GM12878 (cell line): ENCODE measurements at regions not wholly inside any gene's neighbourhood (a gene's known extent, or its start where the extent isn't known, plus 50 kb on each side); places are given as distances from the start of the nearest gene placed in this dataset.

Experiments used
- ATAC-seq: fragments of 200-7000 bp; cut with Tn5 transposase; 3 replicates; pipeline ENCODE4 v1.9.1; 2020; ENCODE audit warnings: mild to moderate bottlenecking, moderate library complexity
- BruUV-seq: library from RNA; stranded (reverse); fragments of 400-500 nt; replicated peaks from 2 replicates; lab custom pipeline; 2021; lab: Mats Ljungman, UMichigan
- CTCF ChIA-PET: fragments of 300-600 bp; sonication (Branson Sonifier 250); formaldehyde crosslinking; extraction: SDS; loops from one replicate; lab custom pipeline; 2021; ENCODE audit warnings: inconsistent platforms; lab: Yijun Ruan, JAX
- POLR2A ChIA-PET: fragments of 350-600 bp; formaldehyde crosslinking; extraction: SDS; loops from one replicate; lab custom pipeline; 2021; ENCODE audit warnings: inconsistent platforms; lab: Charles Lee
- RAD21 ChIA-PET: fragments of 300-600 bp; sonication (Branson Sonifier 250); formaldehyde crosslinking; loops from one replicate; lab custom pipeline; 2023; ENCODE audit warnings: antibody characterized with exemption; ENCODE audit not compliant: unreplicated experiment; lab: Charles Lee
- SMC1A ChIA-PET: fragments of 300-600 bp; sonication (Branson Sonifier 250); formaldehyde crosslinking; loops from one replicate; lab custom pipeline; 2023; ENCODE audit not compliant: unreplicated experiment, uncharacterized antibody; lab: Charles Lee
- DNase-seq: peaks from one replicate; pipeline ENCODE4 v3.0.0-alpha.2; 2011; ENCODE audit warnings: low read depth, low spot score
- FAIRE-seq: peaks from 3 replicates; lab custom pipeline; 2011; peaks lifted over from hg19 to GRCh38; lab: Jason Lieb, UNC
- H2AFZ ChIP-seq: 2 replicates; pipeline ENCODE4 v1.6.0; 2011; ENCODE audit warnings: low read depth, low read length, control low read depth; ENCODE audit not compliant: control insufficient read depth
- H3K27ac ChIP-seq: 2 replicates; pipeline ENCODE4 v1.5.1; 2011; ENCODE audit warnings: control low read depth; ENCODE audit not compliant: control insufficient read depth, insufficient read depth
- H3K27me3 ChIP-seq, 2 experiments: replicated peaks in 1 of 2; 2 replicates each; pipeline versions ENCODE4 v1.6.0 to v1.6.1; 2011; ENCODE audit warnings: low read length in 1 of 2; ENCODE audit not compliant: control insufficient read depth in 2 of 2, insufficient read depth in 2 of 2
- H3K36me3 ChIP-seq, 2 experiments: 2 replicates each; pipeline ENCODE4 v1.5.1; 2011; ENCODE audit warnings: low read length in 1 of 2; ENCODE audit not compliant: control insufficient read depth in 2 of 2, insufficient read depth in 2 of 2
- H3K4me1 ChIP-seq: 2 replicates; pipeline ENCODE4 v1.6.1; 2011; ENCODE audit warnings: mild to moderate bottlenecking, low read length, moderate library complexity, mixed read lengths; ENCODE audit not compliant: control insufficient read depth, insufficient read depth
- H3K4me2 ChIP-seq: 2 replicates; pipeline ENCODE4 v1.6.0; 2011; ENCODE audit warnings: control low read depth; ENCODE audit not compliant: control insufficient read depth, insufficient read depth
- H3K4me3 ChIP-seq: fragments of 200-600 bp; sonication (generic); 2 replicates; pipeline ENCODE4 v1.5.1; 2016
- H3K79me2 ChIP-seq: 2 replicates; pipeline ENCODE4 v1.6.0; 2011; ENCODE audit warnings: low read length; ENCODE audit not compliant: control insufficient read depth, insufficient read depth
- H3K9ac ChIP-seq: 2 replicates; pipeline ENCODE4 v1.8.0; 2011; ENCODE audit warnings: low read length, control low read depth, mixed read lengths; ENCODE audit not compliant: control insufficient read depth, insufficient read depth
- H3K9me3 ChIP-seq: replicated peaks from 3 replicates; pipeline ENCODE4 v1.5.1; 2011; ENCODE audit warnings: mild to moderate bottlenecking, low read length; ENCODE audit not compliant: control insufficient read depth, insufficient read depth
- H4K20me1 ChIP-seq: 2 replicates; pipeline ENCODE4 v1.6.0; 2011; ENCODE audit not compliant: control insufficient read depth, insufficient read depth
- BRCA1 ChIP-seq: IDR thresholded peaks from 2 replicates; pipeline ENCODE4 v1.6.1; 2011; ENCODE audit warnings: low read depth, low read length, improper control_type of control experiment
- CEBPB ChIP-seq, 2 experiments: fragments of 150-350 bp in 1 of 2; IDR thresholded peaks; 2 replicates each; pipeline ENCODE4 v1.6.1; 2012 to 2014; ENCODE audit warnings: low read depth in 2 of 2, low read length in 2 of 2, borderline replicate concordance in 1 of 2, inconsistent platforms in 1 of 2
- CREB1 ChIP-seq: IDR thresholded peaks from 2 replicates; pipeline ENCODE4 v1.6.1; 2012; ENCODE audit warnings: low read depth, mild to moderate bottlenecking, inconsistent platforms
- GATAD2B ChIP-seq: fragments of 450-650 bp; conservative IDR thresholded peaks from 2 replicates; pipeline ENCODE4 v1.6.1; 2017; ENCODE audit warnings: low read depth, mild to moderate bottlenecking, moderate library complexity
- HDAC2 ChIP-seq: fragments of 200-600 bp; sonication (generic); IDR thresholded peaks from 2 replicates; pipeline ENCODE4 v1.6.1; 2017
- HDAC6 ChIP-seq: fragments of 200-600 bp; sonication (generic); IDR thresholded peaks from one replicate; pipeline ENCODE4 v1.8.0; 2017; ENCODE audit warnings: antibody characterized with exemption; ENCODE audit not compliant: unreplicated experiment
- IKZF2 ChIP-seq, 2 experiments: fragments of 450-650 bp; IDR thresholded peaks; 2 replicates each; pipeline ENCODE4 v1.6.1; 2017; ENCODE audit warnings: mild to moderate bottlenecking in 2 of 2, moderate library complexity in 2 of 2
- JUND ChIP-seq: IDR thresholded peaks from 2 replicates; pipeline ENCODE4 v1.6.1; 2012; ENCODE audit warnings: low read depth, mild to moderate bottlenecking, low read length, improper control_type of control experiment, moderate library complexity
- MYC ChIP-seq: IDR thresholded peaks from 2 replicates; pipeline ENCODE4 v1.6.1; 2011; ENCODE audit warnings: mild to moderate bottlenecking, low read length, moderate library complexity, inconsistent platforms; ENCODE audit not compliant: insufficient read depth, insufficient replicate concordance, insufficient read length, severe bottlenecking
- RAD51 ChIP-seq: fragments of 450-650 bp; IDR thresholded peaks from 2 replicates; pipeline ENCODE4 v1.6.1; 2016; ENCODE audit warnings: moderate library complexity, mild to moderate bottlenecking, inconsistent platforms
- RELA ChIP-seq: fragments of 450-650 bp; IDR thresholded peaks from 2 replicates; pipeline ENCODE4 v1.8.0; 2014; ENCODE audit warnings: borderline replicate concordance; ENCODE audit not compliant: partially characterized antibody
- SIX5 ChIP-seq: IDR thresholded peaks from 2 replicates; pipeline ENCODE4 v1.6.1; 2011; ENCODE audit warnings: mild to moderate bottlenecking, low read depth, low read length, moderate library complexity; ENCODE audit not compliant: severe bottlenecking
- TBL1XR1 ChIP-seq: IDR thresholded peaks from 2 replicates; pipeline ENCODE4 v1.6.1; 2012; ENCODE audit warnings: low read depth, low read length, improper control_type of control experiment
- ZNF24 ChIP-seq: fragments of 450-650 bp; IDR thresholded peaks from 2 replicates; pipeline ENCODE4 v1.6.1; 2017; ENCODE audit warnings: antibody characterized with exemption, mild to moderate bottlenecking
- WGBS: methylation state at CpG from one replicate; pipeline ENCODE4 v1.1.6; 2016; ENCODE audit warnings: low lambda C conversion rate; ENCODE audit not compliant: insufficient replicate concordance, insufficient coverage; ENCODE audit errors: missing lambda C conversion rate; 5-methylcytosine and 5-hydroxymethylcytosine counted together
- in situ Hi-C: fragments of 300-500 bp; cut with MboI; formaldehyde crosslinking; loops from 9 replicates; pipeline ENCODE4 v1.14.3; 2018; ENCODE audit warnings: mixed read lengths
- intact Hi-C: fragments of 100-400 bp; cut with micrococcal nuclease; formaldehyde crosslinking; loops from one replicate; pipeline ENCODE4 v1.14.2; 2022; ENCODE audit not compliant: unreplicated experiment
- TF ChIP-seq, protein P1 (sequence below): IDR thresholded peaks from 2 replicates; pipeline ENCODE4 v1.6.1; 2012; ENCODE audit warnings: low read depth, low read length, improper control_type of control experiment
- TF ChIP-seq, protein P2 (sequence below): fragments of 450-650 bp; IDR thresholded peaks from 2 replicates; pipeline ENCODE4 v1.6.1; 2017; ENCODE audit warnings: borderline replicate concordance
- TF ChIP-seq, protein P3 (sequence below): fragments of 450-650 bp; IDR thresholded peaks from 2 replicates; pipeline ENCODE4 v1.6.1; 2018; ENCODE audit warnings: mild to moderate bottlenecking, low read depth, moderate library complexity; ENCODE audit not compliant: partially characterized antibody
- TF ChIP-seq, protein P4 (sequence below): fragments of 450-650 bp; IDR thresholded peaks from 2 replicates; pipeline ENCODE4 v1.6.1; 2017; ENCODE audit warnings: mild to moderate bottlenecking, low read depth, inconsistent platforms; ENCODE audit not compliant: poor library complexity, severe bottlenecking

DNA sequence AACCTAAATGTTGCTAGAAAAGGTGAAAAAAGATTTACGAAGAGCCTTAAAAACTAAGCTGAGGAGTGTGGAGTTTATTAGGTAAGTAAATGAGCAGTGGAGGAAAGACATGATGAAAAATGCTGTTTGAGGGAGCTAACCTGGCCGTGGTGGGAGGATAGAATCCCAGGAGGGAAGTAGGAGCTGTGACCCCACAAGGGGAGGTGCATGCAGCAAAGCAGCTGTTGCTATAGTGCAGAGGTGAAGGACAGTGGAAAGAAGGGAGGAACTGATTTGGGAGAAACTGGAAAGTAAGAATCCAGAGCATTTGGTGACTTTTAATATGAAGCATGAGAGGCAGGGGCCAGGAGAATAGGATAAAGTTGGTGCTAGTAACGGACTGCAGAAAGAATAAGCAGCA lies 271.7 kb upstream of the ADGRL2 start (continued):
- TF ChIP-seq, protein P1, sequence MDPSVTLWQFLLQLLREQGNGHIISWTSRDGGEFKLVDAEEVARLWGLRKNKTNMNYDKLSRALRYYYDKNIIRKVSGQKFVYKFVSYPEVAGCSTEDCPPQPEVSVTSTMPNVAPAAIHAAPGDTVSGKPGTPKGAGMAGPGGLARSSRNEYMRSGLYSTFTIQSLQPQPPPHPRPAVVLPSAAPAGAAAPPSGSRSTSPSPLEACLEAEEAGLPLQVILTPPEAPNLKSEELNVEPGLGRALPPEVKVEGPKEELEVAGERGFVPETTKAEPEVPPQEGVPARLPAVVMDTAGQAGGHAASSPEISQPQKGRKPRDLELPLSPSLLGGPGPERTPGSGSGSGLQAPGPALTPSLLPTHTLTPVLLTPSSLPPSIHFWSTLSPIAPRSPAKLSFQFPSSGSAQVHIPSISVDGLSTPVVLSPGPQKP: no peak
- TF ChIP-seq HDAC6 (no peak), ZNF24 (no peak), SIX5 (no peak), CREB1 (no peak), HDAC2 (no peak)
- TF ChIP-seq, protein P2, sequence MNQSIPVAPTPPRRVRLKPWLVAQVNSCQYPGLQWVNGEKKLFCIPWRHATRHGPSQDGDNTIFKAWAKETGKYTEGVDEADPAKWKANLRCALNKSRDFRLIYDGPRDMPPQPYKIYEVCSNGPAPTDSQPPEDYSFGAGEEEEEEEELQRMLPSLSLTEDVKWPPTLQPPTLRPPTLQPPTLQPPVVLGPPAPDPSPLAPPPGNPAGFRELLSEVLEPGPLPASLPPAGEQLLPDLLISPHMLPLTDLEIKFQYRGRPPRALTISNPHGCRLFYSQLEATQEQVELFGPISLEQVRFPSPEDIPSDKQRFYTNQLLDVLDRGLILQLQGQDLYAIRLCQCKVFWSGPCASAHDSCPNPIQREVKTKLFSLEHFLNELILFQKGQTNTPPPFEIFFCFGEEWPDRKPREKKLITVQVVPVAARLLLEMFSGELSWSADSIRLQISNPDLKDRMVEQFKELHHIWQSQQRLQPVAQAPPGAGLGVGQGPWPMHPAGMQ: no peak
- TF ChIP-seq, all 136 proteins: peak for 0

DNA sequence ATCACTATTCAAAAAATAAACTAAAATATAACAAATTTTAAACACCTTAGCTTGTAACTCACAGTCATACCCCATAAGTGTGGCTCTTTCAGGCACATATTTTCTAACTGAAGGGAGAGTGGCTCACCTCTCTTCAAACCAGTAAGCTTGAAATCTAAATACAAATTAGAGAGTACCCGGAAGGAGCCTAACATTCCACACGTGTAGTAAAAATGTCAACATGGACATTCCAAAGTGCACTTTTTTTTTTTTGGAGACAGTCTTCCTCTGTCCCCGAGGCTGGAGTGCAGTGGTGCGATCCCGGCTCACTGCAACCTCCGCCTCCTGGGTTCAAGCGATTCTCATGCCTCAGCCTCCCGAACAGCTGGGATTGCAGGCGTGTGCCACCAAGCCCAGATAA lies 275.6 kb upstream of the ADGRL2 start:
- Histone ChIP-seq H3K4me3 (no peak overlapping the region), H3K27ac (no peak overlapping the region), H4K20me1 (no peaks in the 10 kb centered on the region), H3K79me2 (no peaks in the 10 kb centered on the region), H3K36me3 (no peaks in the 10 kb centered on the region), H3K4me1 (no peaks in the 10 kb centered on the region), H3K27me3 (no peaks in the 10 kb centered on the region), H2AFZ (no peak overlapping the region), H3K9me3 (no peaks in the 10 kb centered on the region), H3K4me2 (no peak overlapping the region), H3K9ac (no peak overlapping the region)
- ChIA-PET SMC1A (interaction anchor here (0.6 kb wide), 1 partner anchor 941 kb away, joined by 3 read pairs; no protein-coding TSS in a partner anchor), POLR2A (no interaction called here), RAD21 (no interaction called here), CTCF (interaction anchor here (0.9 to 1.2 kb wide), 3 partner anchors 12 to 236 kb away, joined by 3 to 4 read pairs (median 3); no protein-coding TSS in a partner anchor)
- intact Hi-C loops: no loop called here
- 62% methylated on average over 9 of the region's 9 CpGs for WGBS
- no peak for DNase-seq
- FAIRE-seq: no peak
- in situ Hi-C loops: no loop called here
- no peak for ATAC-seq
- no TSS peak for BruUV-seq
- no peak for TF ChIP-seq MYC
- TF ChIP-seq, protein P3, sequence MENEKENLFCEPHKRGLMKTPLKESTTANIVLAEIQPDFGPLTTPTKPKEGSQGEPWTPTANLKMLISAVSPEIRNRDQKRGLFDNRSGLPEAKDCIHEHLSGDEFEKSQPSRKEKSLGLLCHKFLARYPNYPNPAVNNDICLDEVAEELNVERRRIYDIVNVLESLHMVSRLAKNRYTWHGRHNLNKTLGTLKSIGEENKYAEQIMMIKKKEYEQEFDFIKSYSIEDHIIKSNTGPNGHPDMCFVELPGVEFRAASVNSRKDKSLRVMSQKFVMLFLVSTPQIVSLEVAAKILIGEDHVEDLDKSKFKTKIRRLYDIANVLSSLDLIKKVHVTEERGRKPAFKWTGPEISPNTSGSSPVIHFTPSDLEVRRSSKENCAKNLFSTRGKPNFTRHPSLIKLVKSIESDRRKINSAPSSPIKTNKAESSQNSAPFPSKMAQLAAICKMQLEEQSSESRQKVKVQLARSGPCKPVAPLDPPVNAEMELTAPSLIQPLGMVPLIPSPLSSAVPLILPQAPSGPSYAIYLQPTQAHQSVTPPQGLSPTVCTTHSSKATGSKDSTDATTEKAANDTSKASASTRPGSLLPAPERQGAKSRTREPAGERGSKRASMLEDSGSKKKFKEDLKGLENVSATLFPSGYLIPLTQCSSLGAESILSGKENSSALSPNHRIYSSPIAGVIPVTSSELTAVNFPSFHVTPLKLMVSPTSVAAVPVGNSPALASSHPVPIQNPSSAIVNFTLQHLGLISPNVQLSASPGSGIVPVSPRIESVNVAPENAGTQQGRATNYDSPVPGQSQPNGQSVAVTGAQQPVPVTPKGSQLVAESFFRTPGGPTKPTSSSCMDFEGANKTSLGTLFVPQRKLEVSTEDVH: no peak
- no peak for TF ChIP-seq JUND
- no peak for TF ChIP-seq BRCA1
- TF ChIP-seq TBL1XR1: no peak
- no peak for TF ChIP-seq RAD51
- no peak for TF ChIP-seq GATAD2B
- TF ChIP-seq IKZF2 (IDR thresholded peaks at IDR 0.05): no peak
- TF ChIP-seq CEBPB (IDR thresholded peaks at IDR 0.05; ENCODE audit: borderline replicate concordance in 1 of 2, low read depth in 2 of 2, low read length in 2 of 2): no peak
- TF ChIP-seq, protein P4, sequence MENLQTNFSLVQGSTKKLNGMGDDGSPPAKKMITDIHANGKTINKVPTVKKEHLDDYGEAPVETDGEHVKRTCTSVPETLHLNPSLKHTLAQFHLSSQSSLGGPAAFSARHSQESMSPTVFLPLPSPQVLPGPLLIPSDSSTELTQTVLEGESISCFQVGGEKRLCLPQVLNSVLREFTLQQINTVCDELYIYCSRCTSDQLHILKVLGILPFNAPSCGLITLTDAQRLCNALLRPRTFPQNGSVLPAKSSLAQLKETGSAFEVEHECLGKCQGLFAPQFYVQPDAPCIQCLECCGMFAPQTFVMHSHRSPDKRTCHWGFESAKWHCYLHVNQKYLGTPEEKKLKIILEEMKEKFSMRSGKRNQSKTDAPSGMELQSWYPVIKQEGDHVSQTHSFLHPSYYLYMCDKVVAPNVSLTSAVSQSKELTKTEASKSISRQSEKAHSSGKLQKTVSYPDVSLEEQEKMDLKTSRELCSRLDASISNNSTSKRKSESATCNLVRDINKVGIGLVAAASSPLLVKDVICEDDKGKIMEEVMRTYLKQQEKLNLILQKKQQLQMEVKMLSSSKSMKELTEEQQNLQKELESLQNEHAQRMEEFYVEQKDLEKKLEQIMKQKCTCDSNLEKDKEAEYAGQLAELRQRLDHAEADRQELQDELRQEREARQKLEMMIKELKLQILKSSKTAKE: no peak
- TF ChIP-seq RELA: no peak
